Neural cell (in vitro differentiated cells): ENCODE measurements at regions not wholly inside any gene's neighbourhood (a gene's known extent, or its start where the extent isn't known, plus 50 kb on each side); places are given as distances from the start of the nearest gene placed in this dataset.

Source experiments
- H2AFZ ChIP-seq: fragments of 200-600, 300-800 bp; sonication (generic), shearing (Covaris generic); 2 replicates; pipeline ENCODE4 v1.6.0; 2014; ENCODE audit warnings: low read depth, mild to moderate bottlenecking, antibody characterized with exemption, low read length, moderate library complexity
- H3F3A ChIP-seq: fragments of 200-600 bp; shearing (Covaris generic); 2 replicates; pipeline ENCODE4 v1.6.1; 2016; ENCODE audit warnings: mild to moderate bottlenecking, moderate library complexity, mixed read lengths, antibody characterized with exemption, low read length; ENCODE audit not compliant: insufficient read depth, poor library complexity, severe bottlenecking
- H3K27ac ChIP-seq: fragments of 200-600, 300-800 bp; sonication (generic), shearing (Covaris generic); 2 replicates; pipeline ENCODE4 v1.5.1; 2014; ENCODE audit warnings: mild to moderate bottlenecking, low read length, moderate library complexity
- H3K27me3 ChIP-seq: fragments of 300-800, 200-600 bp; sonication (generic), shearing (Covaris generic); 2 replicates; pipeline ENCODE4 v1.6.0; 2014; ENCODE audit warnings: mild to moderate bottlenecking, low read depth, low read length, moderate library complexity; ENCODE audit not compliant: insufficient read depth
- H3K36me3 ChIP-seq: fragments of 300-800, 200-600 bp; sonication (generic), shearing (Covaris generic); 2 replicates; pipeline ENCODE4 v1.5.1; 2014; ENCODE audit warnings: mild to moderate bottlenecking, antibody characterized with exemption, low read length, moderate library complexity; ENCODE audit not compliant: insufficient read depth
- H3K4me2 ChIP-seq: fragments of 300-800, 200-600 bp; sonication (generic), shearing (Covaris generic); 2 replicates; pipeline ENCODE4 v1.6.0; 2014; ENCODE audit warnings: mild to moderate bottlenecking, low read length
- H3K4me3 ChIP-seq: fragments of 300-800, 200-600 bp; sonication (generic), shearing (Covaris generic); 2 replicates; pipeline ENCODE4 v1.5.1; 2014; ENCODE audit warnings: mild to moderate bottlenecking, low read length, moderate library complexity
- H3K79me2 ChIP-seq: fragments of 200-600 bp; shearing (Covaris generic); replicated peaks from 2 replicates; pipeline ENCODE4 v1.6.0; 2014; ENCODE audit warnings: mild to moderate bottlenecking, low read length, moderate library complexity; ENCODE audit not compliant: insufficient read depth
- H3K9ac ChIP-seq: fragments of 300-800, 200-600 bp; sonication (generic), shearing (Covaris generic); 2 replicates; pipeline ENCODE4 v1.6.1; 2016; ENCODE audit warnings: mild to moderate bottlenecking, low read length, mixed read lengths
- H3K9me2 ChIP-seq: fragments of 200-600 bp; shearing (Covaris generic); 2 replicates; pipeline ENCODE4 v1.6.1; 2016; ENCODE audit warnings: mild to moderate bottlenecking, low read length, mixed read lengths; ENCODE audit not compliant: insufficient read depth
- H3K9me3 ChIP-seq: fragments of 200-600, 300-800 bp; sonication (generic), shearing (Covaris generic); 2 replicates; pipeline ENCODE4 v1.6.1; 2016; ENCODE audit warnings: mild to moderate bottlenecking, mixed run types, low read length, moderate library complexity, mixed read lengths
- H4K20me1 ChIP-seq: fragments of 200-600 bp; shearing (Covaris generic); 2 replicates; pipeline ENCODE4 v1.6.1; 2016; ENCODE audit warnings: mild to moderate bottlenecking, mixed run types; ENCODE audit not compliant: insufficient read depth
- CTCF ChIP-seq: fragments of 450-650 bp; IDR thresholded peaks from 2 replicates; pipeline ENCODE4 v1.5.1; 2014; ENCODE audit warnings: antibody characterized with exemption, mild to moderate bottlenecking, moderate library complexity; ENCODE audit not compliant: poor library complexity, severe bottlenecking
- EP300 ChIP-seq: fragments of 450-650 bp; conservative IDR thresholded peaks from 2 replicates; pipeline ENCODE4 v1.6.1; 2014; ENCODE audit warnings: antibody characterized with exemption, mild to moderate bottlenecking, moderate library complexity; ENCODE audit not compliant: poor library complexity, severe bottlenecking
- EZH2 ChIP-seq: fragments of 200-600, 300-800 bp; shearing (Covaris generic), sonication (generic); IDR thresholded peaks from 2 replicates; pipeline ENCODE4 v1.6.1; 2014; ENCODE audit warnings: antibody characterized with exemption, low read length, borderline replicate concordance, mild to moderate bottlenecking; ENCODE audit not compliant: insufficient read depth, poor library complexity, severe bottlenecking
- MXI1 ChIP-seq: fragments of 450-650 bp; conservative IDR thresholded peaks from 2 replicates; pipeline ENCODE4 v1.6.1; 2014; ENCODE audit warnings: antibody characterized with exemption, mild to moderate bottlenecking; ENCODE audit not compliant: poor library complexity, severe bottlenecking
- POLR2AphosphoS5 ChIP-seq: IDR thresholded peaks from 2 replicates; pipeline ENCODE4 v1.6.1; 2012
- RAD21 ChIP-seq: fragments of 450-650 bp; conservative IDR thresholded peaks from 2 replicates; pipeline ENCODE4 v1.6.1; 2014; ENCODE audit warnings: antibody characterized with exemption, mild to moderate bottlenecking, moderate library complexity
- REST ChIP-seq: IDR thresholded peaks from 2 replicates; pipeline ENCODE4 v1.6.1; 2012; ENCODE audit warnings: borderline replicate concordance
- SMC3 ChIP-seq: fragments of 450-650 bp; conservative IDR thresholded peaks from 2 replicates; pipeline ENCODE4 v1.6.1; 2014; ENCODE audit warnings: antibody characterized with exemption, mild to moderate bottlenecking, moderate library complexity; ENCODE audit not compliant: poor library complexity
- TAF1 ChIP-seq: IDR thresholded peaks from 2 replicates; pipeline ENCODE4 v1.6.1; 2012; ENCODE audit warnings: low read depth

GRCh38 chr4:18691431-18692200 is 670.1 kb upstream of the LCORL start:
- TF ChIP-seq MXI1 = no peak
- TF ChIP-seq RAD21 = peak; percentile 44
- Histone ChIP-seq H3K27ac (no peak overlapping the region), H2AFZ (no peak overlapping the region), H3K9me2 (no peaks in the 10 kb centered on the region), H4K20me1 (no peaks in the 10 kb centered on the region), H3F3A (no peaks in the 10 kb centered on the region), H3K79me2 (no peaks in the 10 kb centered on the region), H3K4me2 (no peak overlapping the region), H3K9ac (no peak overlapping the region), H3K36me3 (no peaks in the 10 kb centered on the region), H3K27me3 (no peaks in the 10 kb centered on the region), H3K9me3 (no peaks in the 10 kb centered on the region), H3K4me3 (no peak overlapping the region)

- Histone ChIP-seq H3K4me3 (no peak overlapping the region), H2AFZ (no peak overlapping the region), H3K9ac (no peak overlapping the region), H3K9me2 (no peaks in the 10 kb centered on the region), H4K20me1 (no peaks in the 10 kb centered on the region), H3K4me2 (no peak overlapping the region), H3K36me3 (no peaks in the 10 kb centered on the region), H3F3A (no peaks in the 10 kb centered on the region), H3K9me3 (no peaks in the 10 kb centered on the region), H3K27me3 (no peaks in the 10 kb centered on the region), H3K27ac (no peak overlapping the region), H3K79me2 (no peaks in the 10 kb centered on the region)
- TF ChIP-seq MXI1 = no peak
- TF ChIP-seq REST = no peak
- TF ChIP-seq CTCF = no peak
- no peak for TF ChIP-seq POLR2AphosphoS5
- TF ChIP-seq EZH2 = no peak
- TF ChIP-seq SMC3 = no peak
- TF ChIP-seq RAD21 = no peak
- no peak for TF ChIP-seq TAF1
- TF ChIP-seq EP300 = no peak
These were observed 668.9 kb upstream of the LCORL start for GRCh38 chr4:18690291-18690955.
